ENCODE measurements at regions not wholly inside any gene's neighbourhood (a gene's known extent, or its start where the extent isn't known, plus 50 kb on each side); places are given as distances from the start of the nearest gene placed in this dataset.

DNA sequence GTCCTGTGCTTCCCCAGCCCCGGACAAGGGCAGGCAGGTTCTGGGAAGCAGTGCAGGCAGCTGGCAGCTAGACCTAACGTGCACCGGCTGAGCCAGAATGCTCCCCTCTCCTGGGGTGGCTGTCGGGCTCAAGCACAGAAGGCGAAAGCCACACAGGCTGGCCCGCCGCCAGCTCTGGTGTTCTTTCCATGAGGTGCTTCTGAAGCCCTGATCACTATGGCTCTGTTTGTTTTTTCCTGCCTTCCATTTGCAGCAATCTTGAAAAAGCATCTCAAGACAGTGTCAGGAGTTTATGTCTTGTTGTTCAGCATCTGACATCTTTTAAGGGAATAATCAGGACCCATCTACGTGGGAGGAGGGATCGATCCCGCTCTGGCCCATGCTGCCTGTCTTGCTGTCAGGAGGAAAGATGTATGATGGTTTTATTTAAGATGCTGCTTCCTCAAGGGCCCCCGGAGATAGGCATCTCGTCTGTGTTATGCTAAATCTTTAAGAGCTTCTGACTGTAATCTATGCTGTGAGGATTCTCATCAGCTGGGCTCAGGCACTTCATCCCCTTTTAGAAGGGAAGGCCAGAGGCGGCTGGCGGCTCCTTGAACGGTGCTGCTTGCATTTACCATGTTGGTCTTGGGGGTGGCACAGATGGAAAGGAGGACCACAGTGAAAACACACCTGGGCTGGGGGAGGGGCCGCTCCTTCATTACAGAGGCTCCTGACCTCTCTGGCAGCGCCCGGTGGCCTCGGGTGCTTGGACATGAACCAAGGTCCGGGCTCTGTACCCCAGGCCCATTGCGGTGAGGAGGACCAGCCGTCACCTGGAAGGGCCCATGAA, 118.5 kb upstream of the HDAC4 start:
- H3K27ac Mint-ChIP-seq = peak overlapping the region in 1 of 7 donors; percentile 44
- intact Hi-C loops (cut with micrococcal nuclease) = no loop called here

DNA sequence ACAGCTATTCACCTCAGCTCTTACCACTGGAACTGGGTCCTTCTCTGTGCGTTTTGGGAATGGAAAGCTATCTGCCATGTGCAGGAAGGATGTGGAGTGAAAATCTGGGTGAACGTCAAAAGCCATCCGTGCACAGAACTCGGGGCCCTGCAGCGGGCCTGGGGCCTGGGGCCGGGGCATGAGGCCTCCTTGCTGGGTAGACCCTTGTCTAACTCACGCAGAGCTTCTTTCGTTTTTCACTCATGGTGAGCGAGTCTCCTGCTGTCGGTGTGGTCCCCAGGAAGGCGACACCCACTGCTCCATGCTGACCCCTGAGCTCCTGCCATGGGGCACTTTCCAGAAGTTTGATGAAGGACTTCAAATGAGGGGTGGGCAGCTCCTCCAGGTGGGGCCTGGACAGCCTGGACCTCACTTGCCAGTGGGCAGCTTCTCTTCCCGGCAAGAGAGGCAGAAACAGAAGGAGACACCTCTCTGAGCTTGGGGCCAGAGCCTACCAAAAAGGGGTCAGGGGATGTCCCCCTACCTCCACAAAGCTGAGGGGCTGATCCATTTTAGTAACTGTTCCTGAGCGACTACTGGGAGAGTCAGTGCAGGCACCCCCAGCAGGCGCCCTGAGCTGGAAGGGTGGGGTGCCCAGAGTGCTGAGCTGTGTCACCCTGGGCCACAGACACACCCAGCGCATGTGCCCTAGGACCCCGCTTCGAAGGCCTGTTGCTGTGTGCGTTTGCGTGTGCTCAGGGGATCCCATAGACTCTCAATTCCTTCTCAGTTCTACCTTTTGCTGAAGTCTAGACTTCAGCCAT, 117.7 kb upstream of the HDAC4 start:
- H3K36me3 ChIP-seq (replicated peaks in 1 of 2; ENCODE audit: control insufficient read depth in 1 of 2, insufficient read depth in 2 of 2, low read length in 2 of 2) = no peaks in the 10 kb centered on the region
- H3K27ac ChIP-seq (ENCODE audit: low read depth in 1 of 2, low read length in 2 of 2) = no peak overlapping the region
- peaks cover 6 to 9% (median 7%) of the 10 kb centered on the region in 3 donors for H3K27me3 Mint-ChIP-seq (ENCODE audit: low read depth in 3 of 3)
- peaks cover 0 to 3% (median 0%) of the 10 kb centered on the region in 7 donors for H3K9me3 Mint-ChIP-seq
- no peaks in the 10 kb centered on the region for H3K36me3 Mint-ChIP-seq
- H3K4me3 ChIP-seq (replicated peaks in 1 of 3; ENCODE audit: low read depth in 2 of 3, low read length in 3 of 3) = no peak overlapping the region
- H4K20me1 ChIP-seq (ENCODE audit: insufficient read depth, low read length) = no peaks in the 10 kb centered on the region
- DNase-seq = no peak
- 97% methylated on average over 18 of the region's 19 CpGs for WGBS (ENCODE audit: insufficient coverage)
- H3K4me1 Mint-ChIP-seq = peaks cover 10% of the 10 kb centered on the region
- intact Hi-C loops (cut with micrococcal nuclease) = no loop called here
- no peaks in the 10 kb centered on the region for H3K79me2 ChIP-seq (ENCODE audit: insufficient read depth, low read length)
- H3K27me3 ChIP-seq (ENCODE audit: control insufficient read depth in 2 of 2, insufficient read depth in 2 of 2, low read length in 2 of 2) = no peaks in the 10 kb centered on the region
- H3K9ac ChIP-seq (ENCODE audit: insufficient read depth, low read length, poor library complexity, severe bottlenecking) = no peak overlapping the region
- no peak overlapping the region for H3K4me2 ChIP-seq (replicated peaks; ENCODE audit: extremely low read depth, low read length, poor library complexity, severe bottlenecking)
- peaks cover 0 to 4% of the 10 kb centered on the region in 2 donors for H3K4me1 ChIP-seq (ENCODE audit: control insufficient read depth in 1 of 2, insufficient read depth in 2 of 2, low read length in 2 of 2)
- TF ChIP-seq, protein P1, sequence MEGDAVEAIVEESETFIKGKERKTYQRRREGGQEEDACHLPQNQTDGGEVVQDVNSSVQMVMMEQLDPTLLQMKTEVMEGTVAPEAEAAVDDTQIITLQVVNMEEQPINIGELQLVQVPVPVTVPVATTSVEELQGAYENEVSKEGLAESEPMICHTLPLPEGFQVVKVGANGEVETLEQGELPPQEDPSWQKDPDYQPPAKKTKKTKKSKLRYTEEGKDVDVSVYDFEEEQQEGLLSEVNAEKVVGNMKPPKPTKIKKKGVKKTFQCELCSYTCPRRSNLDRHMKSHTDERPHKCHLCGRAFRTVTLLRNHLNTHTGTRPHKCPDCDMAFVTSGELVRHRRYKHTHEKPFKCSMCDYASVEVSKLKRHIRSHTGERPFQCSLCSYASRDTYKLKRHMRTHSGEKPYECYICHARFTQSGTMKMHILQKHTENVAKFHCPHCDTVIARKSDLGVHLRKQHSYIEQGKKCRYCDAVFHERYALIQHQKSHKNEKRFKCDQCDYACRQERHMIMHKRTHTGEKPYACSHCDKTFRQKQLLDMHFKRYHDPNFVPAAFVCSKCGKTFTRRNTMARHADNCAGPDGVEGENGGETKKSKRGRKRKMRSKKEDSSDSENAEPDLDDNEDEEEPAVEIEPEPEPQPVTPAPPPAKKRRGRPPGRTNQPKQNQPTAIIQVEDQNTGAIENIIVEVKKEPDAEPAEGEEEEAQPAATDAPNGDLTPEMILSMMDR (IDR thresholded peaks at IDR 0.05) = no peak
- no peaks in the 10 kb centered on the region for H3K9me3 ChIP-seq (replicated peaks in 1 of 2; ENCODE audit: control insufficient read depth in 1 of 2, insufficient read depth in 1 of 2, low read length in 2 of 2)
- no peak overlapping the region for H2AFZ ChIP-seq (ENCODE audit: insufficient read depth, low read depth, low read length, poor library complexity, severe bottlenecking)
- no peak overlapping the region for H3K27ac Mint-ChIP-seq
- H3K4me3 Mint-ChIP-seq = no peak overlapping the region

More for the DNA sequence above, 118.5 kb upstream of the HDAC4 start:
- Histone ChIP-seq H3K9ac (ENCODE audit: insufficient read depth, low read length, poor library complexity, severe bottlenecking) (no peak overlapping the region), H3K79me2 (ENCODE audit: insufficient read depth, low read length) (no peaks in the 10 kb centered on the region), H3K36me3 (replicated peaks in 1 of 2; ENCODE audit: control insufficient read depth in 1 of 2, insufficient read depth in 2 of 2, low read length in 2 of 2) (no peaks in the 10 kb centered on the region), H3K4me3 (replicated peaks in 1 of 3; ENCODE audit: low read depth in 2 of 3, low read length in 3 of 3) (no peak overlapping the region), H4K20me1 (ENCODE audit: insufficient read depth, low read length) (no peaks in the 10 kb centered on the region), H3K4me1 (ENCODE audit: control insufficient read depth in 1 of 2, insufficient read depth in 2 of 2, low read length in 2 of 2) (peaks cover 4% of the 10 kb centered on the region in 2 donors), H3K4me2 (replicated peaks; ENCODE audit: extremely low read depth, low read length, poor library complexity, severe bottlenecking) (no peak overlapping the region), H2AFZ (ENCODE audit: insufficient read depth, low read depth, low read length, poor library complexity, severe bottlenecking) (no peak overlapping the region), H3K27me3 (ENCODE audit: control insufficient read depth in 2 of 2, insufficient read depth in 2 of 2, low read length in 2 of 2) (no peaks in the 10 kb centered on the region), H3K9me3 (replicated peaks in 1 of 2; ENCODE audit: control insufficient read depth in 1 of 2, insufficient read depth in 1 of 2, low read length in 2 of 2) (no peaks in the 10 kb centered on the region), H3K27ac (ENCODE audit: low read depth in 1 of 2, low read length in 2 of 2) (no peak overlapping the region)
- Mint-ChIP-seq H3K9me3 (peaks cover 0 to 3% (median 0%) of the 10 kb centered on the region in 7 donors), H3K4me1 (peaks cover 13% of the 10 kb centered on the region), H3K27me3 (ENCODE audit: low read depth in 3 of 3) (peaks cover 6 to 8% (median 7%) of the 10 kb centered on the region in 3 donors), H3K4me3 (no peak overlapping the region), H3K36me3 (no peaks in the 10 kb centered on the region)
- DNase-seq = no peak
- TF ChIP-seq, protein P1 (IDR thresholded peaks at IDR 0.05) = no peak
- WGBS (ENCODE audit: insufficient coverage) = 44% methylated on average over 14 of the region's 22 CpGs
